Transverse colon (tissue), 4 donors: ENCODE measurements at regions not wholly inside any gene's neighbourhood (a gene's known extent, or its start where the extent isn't known, plus 50 kb on each side); places are given as distances from the start of the nearest gene placed in this dataset.
"Not testable (repeated sequence)": the region's sequence is repeated elsewhere in the genome, so short reads cannot be mapped to it uniquely, and the experiment has no call there.

Experiments used
- DNase-seq: peaks from one replicate; pipeline ENCODE4 v3.0.0-alpha.2; 2019
- H3K27ac ChIP-seq, 4 donors: fragments of 200-600 bp; sonication (generic); 2 replicates each; pipeline ENCODE4 v1.5.1; 2016 to 2018; ENCODE audit warnings: inconsistent platforms in 4 of 4
- H3K27me3 ChIP-seq: fragments of 200-600 bp; sonication (generic); 2 replicates; pipeline ENCODE4 v1.5.1; 2017; ENCODE audit warnings: inconsistent platforms
- H3K36me3 ChIP-seq, 4 donors: fragments of 200-600 bp; sonication (generic); 2 replicates each; pipeline ENCODE4 v1.5.1; 2017 to 2019; ENCODE audit warnings: inconsistent platforms in 4 of 4
- H3K4me1 ChIP-seq, 4 donors: fragments of 200-600 bp; sonication (generic); 2 replicates each; pipeline ENCODE4 v1.5.1; 2017 to 2020; ENCODE audit warnings: inconsistent platforms in 4 of 4
- H3K4me3 ChIP-seq, 4 donors: fragments of 200-600 bp; sonication (generic); 1 replicate in 1 of 4; 2 replicates in 3 of 4; pipeline versions ENCODE4 v1.5.1 to v1.6.1; 2017 to 2019; ENCODE audit warnings: inconsistent platforms in 4 of 4
- H3K9me3 ChIP-seq, 2 donors: fragments of 200-600 bp; sonication (generic); 2 replicates each; pipeline ENCODE4 v1.5.1; 2017 to 2019; ENCODE audit warnings: inconsistent platforms in 2 of 2
- CTCF ChIP-seq, 5 experiments: fragments of 200-600 bp in 3 of 5; fragments of 450-650 bp in 2 of 5; sonication (generic) in 3 of 5; IDR thresholded peaks; 1 replicate in 2 of 5; 2 replicates in 3 of 5; pipeline ENCODE4 v1.5.1; 2016 to 2017; ENCODE audit warnings: antibody characterized with exemption in 5 of 5, inconsistent platforms in 3 of 5, mild to moderate bottlenecking in 2 of 5, moderate library complexity in 1 of 5
- EP300 ChIP-seq: sonication (generic); formaldehyde crosslinking; IDR thresholded peaks from one replicate; pipeline ENCODE4 v1.6.1; 2017; ENCODE audit warnings: antibody characterized with exemption, low read depth
- POLR2A ChIP-seq: fragments of 450-650 bp; IDR thresholded peaks from one replicate; pipeline ENCODE4 v1.6.1; 2016; ENCODE audit warnings: antibody characterized with exemption, mild to moderate bottlenecking, moderate library complexity
- POLR2AphosphoS5 ChIP-seq, 3 donors: sonication (generic); formaldehyde crosslinking; IDR thresholded peaks; one replicate each; pipeline ENCODE4 v1.6.1; 2016; ENCODE audit warnings: antibody characterized with exemption in 3 of 3
- WGBS, 2 donors: methylation state at CpG; one replicate each; pipeline ENCODE4 v1.1.5; 2018; ENCODE audit warnings: low coverage in 1 of 2; 5-methylcytosine and 5-hydroxymethylcytosine counted together
- in situ Hi-C, 4 donors: fragments of 200-750 bp; cut with MboI; loops; one replicate each; pipeline versions ENCODE4 v1.15.0 to v1.15.1; 2017; ENCODE audit warnings: low sequenced_read_pairs in 3 of 4, low pct_ligation_motif_present in 1 of 4, low pct_unique_long_range_greater_than_20kb in 1 of 4
- intact Hi-C: fragments of 100-400 bp; cut with DNase I; formaldehyde crosslinking; loops from one replicate; pipeline ENCODE4 v1.15.1; 2023; ENCODE audit warnings: low total_unique reads

GRCh38 chr7:68875857-68876256, 722.4 kb upstream of the AUTS2 start:
- intact Hi-C loops = no loop called here

GRCh38 chr7:68887116-68887515, 711.2 kb upstream of the AUTS2 start:
- intact Hi-C loops, DNase-seq, H3K27ac ChIP-seq, H3K36me3 ChIP-seq, H3K4me3 ChIP-seq, in situ Hi-C loops, H3K4me1 ChIP-seq, H3K27me3 ChIP-seq, H3K9me3 ChIP-seq: not testable (repeated sequence)
- WGBS, 2 donors = 97 to 100% methylated on average over 1 of the region's 1 CpG

More at GRCh38 chr7:68875857-68876256, 722.4 kb upstream of the AUTS2 start:
- no peak for DNase-seq
- in situ Hi-C loops = no loop called here
- H3K27ac ChIP-seq = no peak overlapping the region
- no peaks in the 10 kb centered on the region for H3K36me3 ChIP-seq
- H3K9me3 ChIP-seq = no peaks in the 10 kb centered on the region
- no peak overlapping the region for H3K4me3 ChIP-seq
- TF ChIP-seq POLR2AphosphoS5 (IDR thresholded peaks at IDR 0.05) = no peak
- no peak for TF ChIP-seq POLR2A
- no peak for TF ChIP-seq EP300
- no peak for TF ChIP-seq CTCF (IDR thresholded peaks at IDR 0.05)
- WGBS, 2 donors = 32 to 49% methylated on average over 2 of the region's 2 CpGs
- H3K4me1 ChIP-seq = no peaks in the 10 kb centered on the region
- no peaks in the 10 kb centered on the region for H3K27me3 ChIP-seq

- in situ Hi-C loops = no loop called here
- Histone ChIP-seq H3K4me1 (no peaks in the 10 kb centered on the region), H3K27ac (no peak overlapping the region), H3K9me3 (peaks cover 0 to 6% of the 10 kb centered on the region in 2 donors), H3K36me3 (no peaks in the 10 kb centered on the region), H3K27me3 (no peaks in the 10 kb centered on the region), H3K4me3 (no peak overlapping the region)
- no peak for DNase-seq
- WGBS, 2 donors = 0 to 35% methylated on average over 1 to 3 of the region's 3 CpGs
- no peak for TF ChIP-seq EP300
- TF ChIP-seq CTCF (IDR thresholded peaks at IDR 0.05) = no peak
- TF ChIP-seq POLR2AphosphoS5 (IDR thresholded peaks at IDR 0.05) = no peak
- no peak for TF ChIP-seq POLR2A
- intact Hi-C loops = no loop called here
These were observed 709.3 kb upstream of the AUTS2 start for GRCh38 chr7:68888971-68889385.

- Histone ChIP-seq H3K4me1 (no peaks in the 10 kb centered on the region), H3K27me3 (no peaks in the 10 kb centered on the region), H3K9me3 (peaks cover 0 to 6% of the 10 kb centered on the region in 2 donors), H3K4me3 (no peak overlapping the region), H3K27ac (no peak overlapping the region), H3K36me3 (no peaks in the 10 kb centered on the region)
- WGBS, 2 donors = 75% methylated on average over 3 of the region's 3 CpGs; no CpG with 5 or more reads in 1 of the 2 donors
- TF ChIP-seq POLR2AphosphoS5 (IDR thresholded peaks at IDR 0.05) = no peak
- no peak for TF ChIP-seq POLR2A
- intact Hi-C loops = no loop called here
- DNase-seq = no peak
- in situ Hi-C loops = no loop called here
These were observed 706.0 kb upstream of the AUTS2 start for GRCh38 chr7:68892236-68892635.

GRCh38 chr7:68893411-68893810, 704.9 kb upstream of the AUTS2 start:
- no peak for TF ChIP-seq POLR2AphosphoS5 (IDR thresholded peaks at IDR 0.05)
- TF ChIP-seq EP300 = no peak
- TF ChIP-seq CTCF (IDR thresholded peaks at IDR 0.05) = no peak
- TF ChIP-seq POLR2A = no peak
- Histone ChIP-seq H3K4me1 (no peaks in the 10 kb centered on the region), H3K36me3 (no peaks in the 10 kb centered on the region), H3K27me3 (no peaks in the 10 kb centered on the region), H3K9me3 (peaks cover 0 to 6% of the 10 kb centered on the region in 2 donors), H3K27ac (no peak overlapping the region), H3K4me3 (no peak overlapping the region)
- DNase-seq = no peak
- intact Hi-C loops (no loop called here), in situ Hi-C loops (no loop called here)
- WGBS, 2 donors = 60 to 66% methylated on average over 4 of the region's 4 CpGs

GRCh38 chr7:68899156-68899555, 699.1 kb upstream of the AUTS2 start:
- H3K27me3 ChIP-seq, H3K4me1 ChIP-seq, H3K4me3 ChIP-seq, H3K9me3 ChIP-seq, DNase-seq, H3K27ac ChIP-seq, intact Hi-C loops, in situ Hi-C loops, H3K36me3 ChIP-seq: not testable (repeated sequence)
- WGBS, 2 donors = 90 to 100% methylated on average over 1 to 6 of the region's 6 CpGs
